ENCODE measurements at regions not wholly inside any gene's neighbourhood (a gene's known extent, or its start where the extent isn't known, plus 50 kb on each side); places are given as distances from the start of the nearest gene placed in this dataset.

- TF ChIP-seq PCBP1 (IDR thresholded peaks at IDR 0.05; ENCODE audit: low read depth, low read length, poor library complexity, severe bottlenecking) (no peak), HDAC3 (IDR thresholded peaks at IDR 0.05; ENCODE audit: borderline replicate concordance, partially characterized antibody) (no peak), U2AF2 (optimal IDR thresholded peaks at IDR 0.05; ENCODE audit: low read depth, low read length) (no peak), ZNF644 (tag; IDR thresholded peaks at IDR 0.05; ENCODE audit: low read depth) (no peak), ZEB2 (IDR thresholded peaks at IDR 0.05) (no peak), KDM1A (IDR thresholded peaks at IDR 0.05) (no peak), ZBTB17 (CRISPR knock-in tag; IDR thresholded peaks at IDR 0.05) (no peak), MEF2A (IDR thresholded peaks at IDR 0.05; ENCODE audit: control insufficient read depth, low read depth, low read length) (no peak)
- TF ChIP-seq, protein P1, sequence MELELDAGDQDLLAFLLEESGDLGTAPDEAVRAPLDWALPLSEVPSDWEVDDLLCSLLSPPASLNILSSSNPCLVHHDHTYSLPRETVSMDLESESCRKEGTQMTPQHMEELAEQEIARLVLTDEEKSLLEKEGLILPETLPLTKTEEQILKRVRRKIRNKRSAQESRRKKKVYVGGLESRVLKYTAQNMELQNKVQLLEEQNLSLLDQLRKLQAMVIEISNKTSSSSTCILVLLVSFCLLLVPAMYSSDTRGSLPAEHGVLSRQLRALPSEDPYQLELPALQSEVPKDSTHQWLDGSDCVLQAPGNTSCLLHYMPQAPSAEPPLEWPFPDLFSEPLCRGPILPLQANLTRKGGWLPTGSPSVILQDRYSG (tag; conservative IDR thresholded peaks at IDR 0.05; ENCODE audit: low read depth) = no peak
These were observed 97.9 kb upstream of the CCDC160 start (continued) for GRCh38 chrX:134139090-134139489.

GRCh38 chrX:134144231-134144630, 92.8 kb upstream of the CCDC160 start:
- Histone ChIP-seq H3K27ac (ENCODE audit: extremely low read depth, low read depth, low read length) (no peak overlapping the region), H4K20me1 (replicated peaks; ENCODE audit: control insufficient read depth, insufficient read depth, low read length) (no peaks in the 10 kb centered on the region), H3K9me1 (ENCODE audit: control insufficient read depth, insufficient read depth, low read length) (no peaks in the 10 kb centered on the region), H3K4me1 (replicated peaks in 1 of 2; ENCODE audit: control insufficient read depth in 2 of 2, insufficient read depth in 2 of 2, low read length in 2 of 2) (no peaks in the 10 kb centered on the region), H2AFZ (ENCODE audit: low read depth, low read length) (no peak overlapping the region), H3K9me3 (replicated peaks; ENCODE audit: control insufficient read depth, insufficient read depth, low read depth, low read length) (no peaks in the 10 kb centered on the region), H3K4me2 (ENCODE audit: insufficient read depth, low read length) (no peak overlapping the region), H3K27me3 (ENCODE audit: control insufficient read depth in 2 of 2, insufficient read depth in 2 of 2, low read length in 2 of 2) (no peaks in the 10 kb centered on the region), H3K79me2 (ENCODE audit: control insufficient read depth, insufficient read depth, low read length) (no peaks in the 10 kb centered on the region), H3K9ac (ENCODE audit: insufficient read depth in 1 of 2, low read depth in 2 of 2, low read length in 2 of 2) (no peak overlapping the region), H3K4me3 (no peak overlapping the region), H3K36me3 (ENCODE audit: control insufficient read depth, insufficient read depth, low read length) (no peaks in the 10 kb centered on the region)
- intact Hi-C loops (cut with micrococcal nuclease) (loop anchor here (2.0 kb wide), 1 partner anchor 351 kb away; no protein-coding TSS in a partner anchor), in situ Hi-C loops (cut with MboI) (no loop called here)
- ChIA-PET POLR2A (interaction anchor here (0.6 kb wide), 1 partner anchor 12 kb away, joined by 3 read pairs; no protein-coding TSS in a partner anchor), CTCF (ENCODE audit: low intra/inter-chr PET ratio) (no interaction called here)
- peak in 2 of 4 experiments; percentile 4 to 8 for DNase-seq (ENCODE audit: extremely low read depth in 1 of 4, low spot score in 3 of 4)
- no peak for FAIRE-seq
- peak; percentile 66; the same call in 2 of the 3 replicates for ATAC-seq
- WGBS (ENCODE audit: insufficient coverage, low coverage, missing lambda C conversion rate) = 7% methylated on average over 1 of the region's 1 CpG
- no TSS peak for BruUV-seq (replicated peaks)
- TF ChIP-seq, protein P2, sequence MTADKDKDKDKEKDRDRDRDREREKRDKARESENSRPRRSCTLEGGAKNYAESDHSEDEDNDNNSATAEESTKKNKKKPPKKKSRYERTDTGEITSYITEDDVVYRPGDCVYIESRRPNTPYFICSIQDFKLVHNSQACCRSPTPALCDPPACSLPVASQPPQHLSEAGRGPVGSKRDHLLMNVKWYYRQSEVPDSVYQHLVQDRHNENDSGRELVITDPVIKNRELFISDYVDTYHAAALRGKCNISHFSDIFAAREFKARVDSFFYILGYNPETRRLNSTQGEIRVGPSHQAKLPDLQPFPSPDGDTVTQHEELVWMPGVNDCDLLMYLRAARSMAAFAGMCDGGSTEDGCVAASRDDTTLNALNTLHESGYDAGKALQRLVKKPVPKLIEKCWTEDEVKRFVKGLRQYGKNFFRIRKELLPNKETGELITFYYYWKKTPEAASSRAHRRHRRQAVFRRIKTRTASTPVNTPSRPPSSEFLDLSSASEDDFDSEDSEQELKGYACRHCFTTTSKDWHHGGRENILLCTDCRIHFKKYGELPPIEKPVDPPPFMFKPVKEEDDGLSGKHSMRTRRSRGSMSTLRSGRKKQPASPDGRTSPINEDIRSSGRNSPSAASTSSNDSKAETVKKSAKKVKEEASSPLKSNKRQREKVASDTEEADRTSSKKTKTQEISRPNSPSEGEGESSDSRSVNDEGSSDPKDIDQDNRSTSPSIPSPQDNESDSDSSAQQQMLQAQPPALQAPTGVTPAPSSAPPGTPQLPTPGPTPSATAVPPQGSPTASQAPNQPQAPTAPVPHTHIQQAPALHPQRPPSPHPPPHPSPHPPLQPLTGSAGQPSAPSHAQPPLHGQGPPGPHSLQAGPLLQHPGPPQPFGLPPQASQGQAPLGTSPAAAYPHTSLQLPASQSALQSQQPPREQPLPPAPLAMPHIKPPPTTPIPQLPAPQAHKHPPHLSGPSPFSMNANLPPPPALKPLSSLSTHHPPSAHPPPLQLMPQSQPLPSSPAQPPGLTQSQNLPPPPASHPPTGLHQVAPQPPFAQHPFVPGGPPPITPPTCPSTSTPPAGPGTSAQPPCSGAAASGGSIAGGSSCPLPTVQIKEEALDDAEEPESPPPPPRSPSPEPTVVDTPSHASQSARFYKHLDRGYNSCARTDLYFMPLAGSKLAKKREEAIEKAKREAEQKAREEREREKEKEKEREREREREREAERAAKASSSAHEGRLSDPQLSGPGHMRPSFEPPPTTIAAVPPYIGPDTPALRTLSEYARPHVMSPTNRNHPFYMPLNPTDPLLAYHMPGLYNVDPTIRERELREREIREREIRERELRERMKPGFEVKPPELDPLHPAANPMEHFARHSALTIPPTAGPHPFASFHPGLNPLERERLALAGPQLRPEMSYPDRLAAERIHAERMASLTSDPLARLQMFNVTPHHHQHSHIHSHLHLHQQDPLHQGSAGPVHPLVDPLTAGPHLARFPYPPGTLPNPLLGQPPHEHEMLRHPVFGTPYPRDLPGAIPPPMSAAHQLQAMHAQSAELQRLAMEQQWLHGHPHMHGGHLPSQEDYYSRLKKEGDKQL (CRISPR knock-in tag; IDR thresholded peaks at IDR 0.05; ENCODE audit: borderline replicate concordance) = no peak
- peak; percentile 21 to 47 (median 30); a peak in 3 of 6 replicates for TF ChIP-seq CTCF (IDR thresholded peaks at IDR 0.05 in 2 of 3, conservative IDR thresholded peaks at IDR 0.05 in 1 of 3; ENCODE audit: insufficient read depth in 2 of 3, low read depth in 1 of 3, low read length in 3 of 3)
- TF ChIP-seq POLR2A (conservative IDR thresholded peaks at IDR 0.05) = no peak
- no peak for TF ChIP-seq STAT5B (CRISPR knock-in tag; IDR thresholded peaks at IDR 0.05)
- TF ChIP-seq ZNF133 (CRISPR knock-in tag; IDR thresholded peaks at IDR 0.05) = no peak

All from K562 (cell line).